HG03342 (cell line): ENCODE measurements at regions not wholly inside any gene's neighbourhood (a gene's known extent, or its start where the extent isn't known, plus 50 kb on each side); places are given as distances from the start of the nearest gene placed in this dataset.
"Not testable (repeated sequence)": the region's sequence is repeated elsewhere in the genome, so short reads cannot be mapped to it uniquely, and the experiment has no call there.

Experiments
- ATAC-seq: cut with Tn5 transposase; IDR thresholded peaks from one replicate; pipeline ENCODE4 v1.9.1; 2021; ENCODE audit warnings: mild to moderate bottlenecking, moderate library complexity; ENCODE audit not compliant: unreplicated experiment

- no peak for ATAC-seq
Observed at GRCh38 chr2:120642646-120643045, 93.0 kb upstream of the GLI2 start.

- no peak for ATAC-seq
Observed at GRCh38 chr2:120646994-120647393, 88.7 kb upstream of the GLI2 start.

- ATAC-seq, result no peak
Observed at GRCh38 chr2:120647487-120647886, 88.2 kb upstream of the GLI2 start.

- not testable (repeated sequence) for ATAC-seq
Observed at GRCh38 chr2:120649381-120649780, 86.3 kb upstream of the GLI2 start.

GRCh38 chr2:120650022-120650644 is 85.5 kb upstream of the GLI2 start:
- ATAC-seq, result no peak

GRCh38 chr2:120651818-120652217 is 83.8 kb upstream of the GLI2 start:
- no peak for ATAC-seq

- no peak for ATAC-seq
Observed at GRCh38 chr2:120653046-120653445, 82.6 kb upstream of the GLI2 start.

GRCh38 chr2:120653871-120654270 is 81.8 kb upstream of the GLI2 start:
- no peak for ATAC-seq

GRCh38 chr2:120654381-120655134 is 81.1 kb upstream of the GLI2 start:
- ATAC-seq, result no peak

- no peak for ATAC-seq
Observed at GRCh38 chr2:120656273-120656950, 79.3 kb upstream of the GLI2 start.

- ATAC-seq, result no peak
Observed at GRCh38 chr2:120658042-120658769, 77.5 kb upstream of the GLI2 start.

GRCh38 chr2:120658770-120659158 is 76.9 kb upstream of the GLI2 start:
- no peak for ATAC-seq

- ATAC-seq, result no peak
Observed at GRCh38 chr2:120659275-120659977, 76.2 kb upstream of the GLI2 start.

GRCh38 chr2:120660056-120660694 is 75.5 kb upstream of the GLI2 start:
- ATAC-seq, result no peak

GRCh38 chr2:120660771-120661459 is 74.8 kb upstream of the GLI2 start:
- ATAC-seq, result no peak

GRCh38 chr2:120661551-120661950 is 74.1 kb upstream of the GLI2 start:
- ATAC-seq, result no peak

GRCh38 chr2:120662046-120662445 is 73.6 kb upstream of the GLI2 start:
- ATAC-seq, result no peak

- no peak for ATAC-seq
Observed at GRCh38 chr2:120662746-120663145, 72.9 kb upstream of the GLI2 start.

GRCh38 chr2:120666433-120666832 is 69.2 kb upstream of the GLI2 start:
- ATAC-seq, result no peak

GRCh38 chr2:120667981-120668380 is 67.7 kb upstream of the GLI2 start:
- no peak for ATAC-seq
